IMR-90 (cell line): ENCODE measurements at regions not wholly inside any gene's neighbourhood (a gene's known extent, or its start where the extent isn't known, plus 50 kb on each side); places are given as distances from the start of the nearest gene placed in this dataset.

Experiments used
- CTCF ChIP-seq: conservative IDR thresholded peaks from 2 replicates; pipeline ENCODE4 v1.5.1; 2012; ENCODE audit warnings: mild to moderate bottlenecking, low read depth, low read length, improper control_type of control experiment
- POLR2A ChIP-seq: IDR thresholded peaks from 2 replicates; pipeline ENCODE4 v1.6.1; 2012; ENCODE audit warnings: mild to moderate bottlenecking, low read depth, low read length

GRCh38 chr11:110951037-110951949 lies 239.1 kb upstream of the ARHGAP20 start:
- TF ChIP-seq CTCF (no peak), POLR2A (no peak)
